PC-3 (cell line): ENCODE measurements at regions not wholly inside any gene's neighbourhood (a gene's known extent, or its start where the extent isn't known, plus 50 kb on each side); places are given as distances from the start of the nearest gene placed in this dataset.

Source experiments
- ATAC-seq: fragments of 200-7000 bp; cut with Tn5 transposase; 2 replicates; pipeline ENCODE4 v1.9.1; 2020; ENCODE audit warnings: mild to moderate bottlenecking, moderate library complexity
- BruUV-seq: library from RNA; stranded (reverse); fragments of 400-500 nt; replicated peaks from 2 replicates; lab custom pipeline; 2021; lab: Mats Ljungman, UMichigan
- CTCF ChIA-PET: fragments of 300-600 bp; sonication (Branson Sonifier 250); formaldehyde crosslinking; loops from one replicate; lab custom pipeline; 2022; ENCODE audit warnings: antibody characterized with exemption; lab: Charles Lee
- POLR2A ChIA-PET: fragments of 300-600 bp; sonication (Branson Sonifier 250); formaldehyde crosslinking; loops from one replicate; lab custom pipeline; 2022; ENCODE audit warnings: antibody characterized with exemption; ENCODE audit not compliant: unreplicated experiment; lab: Charles Lee
- DNase-seq: peaks from one replicate; pipeline ENCODE4 v3.0.0-alpha.2; 2015
- H2AFZ ChIP-seq: fragments of 300-600 bp; sonication (generic); 2 replicates; pipeline ENCODE4 v1.6.0; 2016; ENCODE audit warnings: antibody characterized with exemption, low read length
- H3F3A ChIP-seq: fragments of 300-600 bp; sonication (generic); one replicate; pipeline ENCODE4 v1.6.0; 2017; ENCODE audit warnings: antibody characterized with exemption, low read length, control low read depth, mild to moderate bottlenecking; ENCODE audit not compliant: unreplicated experiment
- H3K27ac ChIP-seq: fragments of 300-600 bp; sonication (generic); 2 replicates; pipeline ENCODE4 v1.5.1; 2016; ENCODE audit warnings: mild to moderate bottlenecking, low read length
- H3K27me3 ChIP-seq: fragments of 300-600 bp; sonication (generic); 2 replicates; pipeline ENCODE4 v1.6.1; 2016; ENCODE audit warnings: low read length, mixed read lengths
- H3K36me3 ChIP-seq: fragments of 300-600 bp; sonication (generic); 2 replicates; pipeline ENCODE4 v1.6.1; 2016; ENCODE audit warnings: low read depth, mixed run types, low read length, mixed read lengths
- H3K4me1 ChIP-seq: fragments of 300-600 bp; sonication (generic); 2 replicates; pipeline ENCODE4 v1.5.1; 2016; ENCODE audit warnings: low read length; ENCODE audit not compliant: insufficient read depth
- H3K4me2 ChIP-seq: fragments of 300-600 bp; sonication (generic); 2 replicates; pipeline ENCODE4 v1.6.0; 2016; ENCODE audit warnings: low read length
- H3K4me3 ChIP-seq: fragments of 300-600 bp; sonication (generic); 2 replicates; pipeline ENCODE4 v1.5.1; 2016; ENCODE audit warnings: mild to moderate bottlenecking, low read length, mixed read lengths
- H3K79me2 ChIP-seq: fragments of 300-600 bp; sonication (generic); 2 replicates; pipeline ENCODE4 v1.6.1; 2017; ENCODE audit warnings: low read length, mixed read lengths
- H3K9ac ChIP-seq: fragments of 300-600 bp; sonication (generic); 2 replicates; pipeline ENCODE4 v1.6.0; 2016; ENCODE audit warnings: mild to moderate bottlenecking, low read length
- H3K9me2 ChIP-seq: fragments of 300-600 bp; sonication (generic); replicated peaks from 2 replicates; pipeline ENCODE4 v1.6.1; 2016; ENCODE audit warnings: mixed run types, low read length, mixed read lengths
- H3K9me3 ChIP-seq: fragments of 300-600 bp; sonication (generic); 2 replicates; pipeline ENCODE4 v1.6.1; 2016; ENCODE audit warnings: low read length, mixed read lengths
- H4K20me1 ChIP-seq: fragments of 300-600 bp; sonication (generic); 2 replicates; pipeline ENCODE4 v1.6.1; 2016; ENCODE audit warnings: low read length, mixed read lengths
- EZH2 ChIP-seq: fragments of 300-600 bp; sonication (generic); IDR thresholded peaks from one replicate; pipeline ENCODE4 v1.6.1; 2017; ENCODE audit warnings: antibody characterized with exemption, mild to moderate bottlenecking, low read length; ENCODE audit not compliant: unreplicated experiment
- EZH2phosphoT487 ChIP-seq: fragments of 300-600 bp; sonication (generic); IDR thresholded peaks from 2 replicates; pipeline ENCODE4 v1.6.1; 2018; ENCODE audit warnings: mild to moderate bottlenecking, antibody characterized with exemption, low read length, borderline replicate concordance
- intact Hi-C: fragments of 100-400 bp; cut with micrococcal nuclease; formaldehyde crosslinking; loops from 2 replicates; pipeline ENCODE4 v1.9.0; 2023
- TF ChIP-seq, protein P1 (sequence below): fragments of 300-600 bp; sonication (generic); conservative IDR thresholded peaks from 2 replicates; pipeline ENCODE4 v1.5.1; 2017; ENCODE audit warnings: antibody characterized with exemption, low read depth, mild to moderate bottlenecking, low read length

DNA sequence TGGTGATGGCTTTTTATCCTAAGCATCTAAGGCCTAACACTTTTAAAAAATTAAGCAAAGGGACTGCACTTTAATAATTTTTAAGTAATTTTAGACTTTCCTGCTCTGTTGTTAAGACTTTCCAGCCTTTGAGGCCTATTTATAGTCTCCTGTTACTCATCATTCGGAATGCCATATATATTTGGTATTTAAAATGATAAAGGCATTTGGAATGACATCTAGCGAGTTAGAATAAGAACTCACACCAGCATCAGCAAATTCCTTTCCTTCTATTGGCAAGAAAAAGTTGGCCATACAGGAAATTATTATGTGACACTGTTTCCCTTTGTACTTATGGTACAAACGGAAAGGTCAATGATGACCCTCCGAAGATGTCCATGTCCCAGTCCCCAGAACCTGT lies 88.1 kb upstream of the STMND1 start:
- no peak for TF ChIP-seq EZH2
- TF ChIP-seq EZH2phosphoT487: no peak
- TF ChIP-seq, protein P1, sequence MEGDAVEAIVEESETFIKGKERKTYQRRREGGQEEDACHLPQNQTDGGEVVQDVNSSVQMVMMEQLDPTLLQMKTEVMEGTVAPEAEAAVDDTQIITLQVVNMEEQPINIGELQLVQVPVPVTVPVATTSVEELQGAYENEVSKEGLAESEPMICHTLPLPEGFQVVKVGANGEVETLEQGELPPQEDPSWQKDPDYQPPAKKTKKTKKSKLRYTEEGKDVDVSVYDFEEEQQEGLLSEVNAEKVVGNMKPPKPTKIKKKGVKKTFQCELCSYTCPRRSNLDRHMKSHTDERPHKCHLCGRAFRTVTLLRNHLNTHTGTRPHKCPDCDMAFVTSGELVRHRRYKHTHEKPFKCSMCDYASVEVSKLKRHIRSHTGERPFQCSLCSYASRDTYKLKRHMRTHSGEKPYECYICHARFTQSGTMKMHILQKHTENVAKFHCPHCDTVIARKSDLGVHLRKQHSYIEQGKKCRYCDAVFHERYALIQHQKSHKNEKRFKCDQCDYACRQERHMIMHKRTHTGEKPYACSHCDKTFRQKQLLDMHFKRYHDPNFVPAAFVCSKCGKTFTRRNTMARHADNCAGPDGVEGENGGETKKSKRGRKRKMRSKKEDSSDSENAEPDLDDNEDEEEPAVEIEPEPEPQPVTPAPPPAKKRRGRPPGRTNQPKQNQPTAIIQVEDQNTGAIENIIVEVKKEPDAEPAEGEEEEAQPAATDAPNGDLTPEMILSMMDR: no peak
- POLR2A ChIA-PET: no interaction called here

DNA sequence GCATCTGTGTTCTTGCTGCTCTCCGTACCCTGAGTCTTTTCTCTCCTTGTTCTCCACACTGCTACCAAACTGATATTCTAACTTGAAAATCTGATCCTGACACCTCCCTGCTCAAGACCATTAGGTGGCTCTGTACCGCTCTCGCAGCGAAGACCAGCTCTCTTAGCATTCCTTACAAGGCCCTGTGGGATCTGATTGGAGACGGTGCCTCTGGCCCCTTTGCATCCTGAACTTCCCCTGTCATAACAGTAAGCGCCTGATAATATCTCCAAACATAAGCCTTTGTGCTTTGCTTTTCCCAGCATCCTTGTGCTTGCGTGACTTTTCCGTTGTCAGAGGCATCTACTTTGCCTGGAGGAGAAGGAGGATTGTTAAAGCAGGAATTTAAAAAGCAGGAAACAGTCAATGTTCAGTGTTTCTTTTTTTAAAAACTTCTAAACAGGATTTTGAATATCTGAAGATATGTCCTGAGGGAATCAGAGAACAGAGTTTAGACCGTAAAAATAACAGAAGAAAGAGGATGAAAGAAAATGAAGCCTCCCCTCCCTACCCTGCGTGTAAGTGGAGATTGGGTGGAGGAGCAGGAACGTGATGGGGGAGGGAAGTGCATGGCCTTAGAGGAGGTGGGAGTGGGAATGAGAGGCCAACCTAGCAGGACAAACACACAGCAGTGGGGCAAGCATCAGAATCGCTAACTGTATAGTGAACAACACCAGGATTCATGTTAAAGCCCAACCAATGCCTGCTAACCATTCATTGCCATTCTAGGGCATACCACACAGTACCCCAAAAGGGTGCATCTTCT lies 89.2 kb upstream of the STMND1 start:
- Histone ChIP-seq H3K9ac (no peak overlapping the region), H3K27ac (no peak overlapping the region), H3K4me1 (peaks cover 30% of the 10 kb centered on the region), H3K4me3 (no peak overlapping the region), H3K9me3 (no peaks in the 10 kb centered on the region), H3K36me3 (no peaks in the 10 kb centered on the region), H2AFZ (no peak overlapping the region), H4K20me1 (no peaks in the 10 kb centered on the region), H3K4me2 (no peak overlapping the region), H3K27me3 (no peaks in the 10 kb centered on the region), H3K79me2 (no peaks in the 10 kb centered on the region), H3F3A (no peaks in the 10 kb centered on the region), H3K9me2 (no peaks in the 10 kb centered on the region)
- no TSS peak for BruUV-seq
- TF ChIP-seq EZH2phosphoT487 (no peak), EZH2 (no peak)
- TF ChIP-seq, protein P1: 0 out of 2 replicates have a peak, but pooled peaks have one; percentile 11
- intact Hi-C loops: no loop called here
- DNase-seq (peak; percentile 15), ATAC-seq (no peak)
- CTCF ChIA-PET: interaction anchor here (0.6 kb wide), 1 partner anchor 70 kb away, joined by 3 read pairs; no protein-coding TSS in a partner anchor
- POLR2A ChIA-PET: no interaction called here

More for the DNA sequence above, 88.1 kb upstream of the STMND1 start:
- CTCF ChIA-PET: no interaction called here
- ATAC-seq: peak; percentile 76
- peak overlapping the region; percentile 47 for H3K27ac ChIP-seq
- no peaks in the 10 kb centered on the region for H3K36me3 ChIP-seq
- H3K9me3 ChIP-seq: no peaks in the 10 kb centered on the region
- no peaks in the 10 kb centered on the region for H3F3A ChIP-seq
- BruUV-seq: no TSS peak
- peak; percentile 89 for DNase-seq
- no peak overlapping the region for H2AFZ ChIP-seq
- no peaks in the 10 kb centered on the region for H4K20me1 ChIP-seq
- H3K9ac ChIP-seq: no peak overlapping the region
- intact Hi-C loops: no loop called here
- H3K9me2 ChIP-seq: no peaks in the 10 kb centered on the region
- no peak overlapping the region for H3K4me3 ChIP-seq
- H3K79me2 ChIP-seq: no peaks in the 10 kb centered on the region
- peaks cover 30% of the 10 kb centered on the region for H3K4me1 ChIP-seq
- peak overlapping the region; percentile 32 for H3K4me2 ChIP-seq
- H3K27me3 ChIP-seq: no peaks in the 10 kb centered on the region

DNA sequence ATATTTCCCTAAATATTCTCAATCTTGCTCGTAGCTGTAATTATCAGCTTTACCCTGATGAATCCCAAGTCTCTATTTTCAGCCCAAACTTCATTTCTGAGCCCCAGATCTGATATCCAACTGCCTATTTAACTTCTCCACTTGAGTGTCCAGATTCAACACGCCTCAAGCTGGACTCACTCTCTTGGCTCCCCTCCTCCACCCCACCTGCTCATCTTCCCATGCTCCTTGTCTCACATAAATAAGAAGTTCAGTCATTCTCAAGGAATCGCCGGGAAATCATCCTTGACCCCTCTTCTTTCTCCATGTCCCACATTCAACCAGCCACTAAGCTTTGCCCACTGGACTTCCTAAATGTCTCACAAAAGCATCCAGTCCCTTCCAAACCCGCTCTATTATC lies 89.9 kb upstream of the STMND1 start:
- no peak overlapping the region for H2AFZ ChIP-seq
- CTCF ChIA-PET: interaction anchor here (0.6 kb wide), 1 partner anchor 71 kb away, joined by 3 read pairs; no protein-coding TSS in a partner anchor

More for the DNA sequence above, 89.9 kb upstream of the STMND1 start:
- Histone ChIP-seq H3K79me2 (no peaks in the 10 kb centered on the region), H3K27ac (no peak overlapping the region), H4K20me1 (no peaks in the 10 kb centered on the region), H3K4me3 (no peak overlapping the region), H3K4me2 (no peak overlapping the region), H3K4me1 (peaks cover 30% of the 10 kb centered on the region), H3K27me3 (no peaks in the 10 kb centered on the region), H3K36me3 (no peaks in the 10 kb centered on the region), H3K9me2 (no peaks in the 10 kb centered on the region), H3K9me3 (no peaks in the 10 kb centered on the region), H3K9ac (no peak overlapping the region), H3F3A (no peaks in the 10 kb centered on the region)
- POLR2A ChIA-PET: no interaction called here
- TF ChIP-seq EZH2 (no peak), EZH2phosphoT487 (no peak)
- TF ChIP-seq, protein P1: no peak
- DNase-seq: no peak
- no TSS peak for BruUV-seq
- intact Hi-C loops: no loop called here
- ATAC-seq: no peak
